ENCODE measurements at regions not wholly inside any gene's neighbourhood (a gene's known extent, or its start where the extent isn't known, plus 50 kb on each side); places are given as distances from the start of the nearest gene placed in this dataset.

- TF ChIP-seq POLR2AphosphoS5 (IDR thresholded peaks at IDR 0.05; ENCODE audit: low read depth, low read length): no peak
- TF ChIP-seq POLR2A (IDR thresholded peaks at IDR 0.05; ENCODE audit: low read depth, low read length): no peak
These were observed 664.5 kb upstream of the NR5A2 start for GRCh38 chr1:199362996-199363395.
